ENCODE measurements at regions not wholly inside any gene's neighbourhood (a gene's known extent, or its start where the extent isn't known, plus 50 kb on each side); places are given as distances from the start of the nearest gene placed in this dataset.

- in situ Hi-C loops (cut with HindIII; ENCODE audit: low pct_unique_long_range_greater_than_20kb, low sequenced_read_pairs) = no loop called here
- CTCF ChIA-PET = no interaction called here
These were observed 262.0 kb upstream of the JAG1 start for GRCh38 chr20:10935658-10936402.

DNA sequence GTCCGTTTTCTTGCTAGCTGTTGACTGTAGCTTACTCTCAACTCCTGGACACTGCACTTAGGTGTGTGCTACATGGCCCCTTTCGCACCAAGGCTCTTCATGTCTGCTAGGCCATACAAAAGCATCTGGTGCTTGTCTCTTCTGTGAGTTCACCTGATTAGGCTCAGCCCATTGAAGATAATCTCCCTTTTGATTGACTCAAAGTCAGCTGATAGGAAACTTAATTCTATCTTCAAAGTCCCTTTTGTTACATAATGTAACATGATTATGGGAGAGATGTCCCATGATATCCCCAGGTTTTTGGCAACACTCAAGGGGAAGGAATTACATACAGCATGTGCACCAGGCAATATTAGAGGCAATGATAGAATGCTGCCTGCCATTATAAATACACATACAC, 263.0 kb upstream of the JAG1 start:
- in situ Hi-C loops (cut with HindIII; ENCODE audit: low pct_unique_long_range_greater_than_20kb, low sequenced_read_pairs) (no loop called here), intact Hi-C loops (cut with micrococcal nuclease; ENCODE audit: unreplicated experiment) (no loop called here)
- Histone ChIP-seq H3K36me3 (ENCODE audit: control insufficient read depth, insufficient read depth, low read length) (no peaks in the 10 kb centered on the region), H3K4me3 (ENCODE audit: low read depth in 2 of 2, low read length in 2 of 2) (no peak overlapping the region), H3K27ac (ENCODE audit: low read length) (no peak overlapping the region), H3K27me3 (ENCODE audit: control insufficient read depth, insufficient read depth, low read length) (no peaks in the 10 kb centered on the region), H3K9me3 (ENCODE audit: control insufficient read depth, insufficient read depth, low read depth, low read length) (no peaks in the 10 kb centered on the region), H3K4me1 (ENCODE audit: control insufficient read depth, insufficient read depth, low read length) (no peaks in the 10 kb centered on the region)
- no peak for DNase-seq (ENCODE audit: low read depth, low spot score)
- ATAC-seq = no peak
- TF ChIP-seq POLR2AphosphoS5 (IDR thresholded peaks at IDR 0.05; ENCODE audit: low read depth, low read length) = no peak
- TF ChIP-seq, protein P1, sequence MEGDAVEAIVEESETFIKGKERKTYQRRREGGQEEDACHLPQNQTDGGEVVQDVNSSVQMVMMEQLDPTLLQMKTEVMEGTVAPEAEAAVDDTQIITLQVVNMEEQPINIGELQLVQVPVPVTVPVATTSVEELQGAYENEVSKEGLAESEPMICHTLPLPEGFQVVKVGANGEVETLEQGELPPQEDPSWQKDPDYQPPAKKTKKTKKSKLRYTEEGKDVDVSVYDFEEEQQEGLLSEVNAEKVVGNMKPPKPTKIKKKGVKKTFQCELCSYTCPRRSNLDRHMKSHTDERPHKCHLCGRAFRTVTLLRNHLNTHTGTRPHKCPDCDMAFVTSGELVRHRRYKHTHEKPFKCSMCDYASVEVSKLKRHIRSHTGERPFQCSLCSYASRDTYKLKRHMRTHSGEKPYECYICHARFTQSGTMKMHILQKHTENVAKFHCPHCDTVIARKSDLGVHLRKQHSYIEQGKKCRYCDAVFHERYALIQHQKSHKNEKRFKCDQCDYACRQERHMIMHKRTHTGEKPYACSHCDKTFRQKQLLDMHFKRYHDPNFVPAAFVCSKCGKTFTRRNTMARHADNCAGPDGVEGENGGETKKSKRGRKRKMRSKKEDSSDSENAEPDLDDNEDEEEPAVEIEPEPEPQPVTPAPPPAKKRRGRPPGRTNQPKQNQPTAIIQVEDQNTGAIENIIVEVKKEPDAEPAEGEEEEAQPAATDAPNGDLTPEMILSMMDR (IDR thresholded peaks at IDR 0.05) = no peak
- TF ChIP-seq SIN3A (IDR thresholded peaks at IDR 0.05; ENCODE audit: borderline replicate concordance, insufficient read depth, low read depth, low read length) = no peak
- TF ChIP-seq, protein P2, sequence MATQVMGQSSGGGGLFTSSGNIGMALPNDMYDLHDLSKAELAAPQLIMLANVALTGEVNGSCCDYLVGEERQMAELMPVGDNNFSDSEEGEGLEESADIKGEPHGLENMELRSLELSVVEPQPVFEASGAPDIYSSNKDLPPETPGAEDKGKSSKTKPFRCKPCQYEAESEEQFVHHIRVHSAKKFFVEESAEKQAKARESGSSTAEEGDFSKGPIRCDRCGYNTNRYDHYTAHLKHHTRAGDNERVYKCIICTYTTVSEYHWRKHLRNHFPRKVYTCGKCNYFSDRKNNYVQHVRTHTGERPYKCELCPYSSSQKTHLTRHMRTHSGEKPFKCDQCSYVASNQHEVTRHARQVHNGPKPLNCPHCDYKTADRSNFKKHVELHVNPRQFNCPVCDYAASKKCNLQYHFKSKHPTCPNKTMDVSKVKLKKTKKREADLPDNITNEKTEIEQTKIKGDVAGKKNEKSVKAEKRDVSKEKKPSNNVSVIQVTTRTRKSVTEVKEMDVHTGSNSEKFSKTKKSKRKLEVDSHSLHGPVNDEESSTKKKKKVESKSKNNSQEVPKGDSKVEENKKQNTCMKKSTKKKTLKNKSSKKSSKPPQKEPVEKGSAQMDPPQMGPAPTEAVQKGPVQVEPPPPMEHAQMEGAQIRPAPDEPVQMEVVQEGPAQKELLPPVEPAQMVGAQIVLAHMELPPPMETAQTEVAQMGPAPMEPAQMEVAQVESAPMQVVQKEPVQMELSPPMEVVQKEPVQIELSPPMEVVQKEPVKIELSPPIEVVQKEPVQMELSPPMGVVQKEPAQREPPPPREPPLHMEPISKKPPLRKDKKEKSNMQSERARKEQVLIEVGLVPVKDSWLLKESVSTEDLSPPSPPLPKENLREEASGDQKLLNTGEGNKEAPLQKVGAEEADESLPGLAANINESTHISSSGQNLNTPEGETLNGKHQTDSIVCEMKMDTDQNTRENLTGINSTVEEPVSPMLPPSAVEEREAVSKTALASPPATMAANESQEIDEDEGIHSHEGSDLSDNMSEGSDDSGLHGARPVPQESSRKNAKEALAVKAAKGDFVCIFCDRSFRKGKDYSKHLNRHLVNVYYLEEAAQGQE (IDR thresholded peaks at IDR 0.05; ENCODE audit: insufficient read depth in 1 of 2, low read depth in 2 of 2, low read length in 1 of 2) = no peak
- no peak for TF ChIP-seq TCF7L2 (IDR thresholded peaks at IDR 0.05; ENCODE audit: low read depth, low read length)
- POLR2A ChIA-PET = no interaction called here
- no TSS peak for BruUV-seq (replicated peaks)
- CTCF ChIA-PET = no interaction called here

More at GRCh38 chr20:10935658-10936402, 262.0 kb upstream of the JAG1 start:
- TF ChIP-seq, protein P2 (IDR thresholded peaks at IDR 0.05; ENCODE audit: insufficient read depth in 1 of 2, low read depth in 2 of 2, low read length in 1 of 2) = no peak
- no peak for TF ChIP-seq TCF7L2 (IDR thresholded peaks at IDR 0.05; ENCODE audit: low read depth, low read length)
- no peak for TF ChIP-seq POLR2AphosphoS5 (IDR thresholded peaks at IDR 0.05; ENCODE audit: low read depth, low read length)
- TF ChIP-seq SIN3A (IDR thresholded peaks at IDR 0.05; ENCODE audit: borderline replicate concordance, insufficient read depth, low read depth, low read length) = no peak
- TF ChIP-seq, protein P1 (IDR thresholded peaks at IDR 0.05) = no peak
- intact Hi-C loops (cut with micrococcal nuclease; ENCODE audit: unreplicated experiment) = no loop called here
- H3K36me3 ChIP-seq (ENCODE audit: control insufficient read depth, insufficient read depth, low read length) = no peaks in the 10 kb centered on the region
- no peak for ATAC-seq
- H3K4me1 ChIP-seq (ENCODE audit: control insufficient read depth, insufficient read depth, low read length) = no peaks in the 10 kb centered on the region
- no peak overlapping the region for H3K4me3 ChIP-seq (ENCODE audit: low read depth in 2 of 2, low read length in 2 of 2)
- H3K27ac ChIP-seq (ENCODE audit: low read length) = no peak overlapping the region
- no TSS peak for BruUV-seq (replicated peaks)
- no peaks in the 10 kb centered on the region for H3K9me3 ChIP-seq (ENCODE audit: control insufficient read depth, insufficient read depth, low read depth, low read length)
- no peaks in the 10 kb centered on the region for H3K27me3 ChIP-seq (ENCODE audit: control insufficient read depth, insufficient read depth, low read length)
- no peak for DNase-seq (ENCODE audit: low read depth, low spot score)
- POLR2A ChIA-PET = no interaction called here

Data from Panc1 (cell line).